Omental fat pad (tissue), 3 donors: ENCODE measurements at regions not wholly inside any gene's neighbourhood (a gene's known extent, or its start where the extent isn't known, plus 50 kb on each side); places are given as distances from the start of the nearest gene placed in this dataset.
"Not testable (repeated sequence)": the region's sequence is repeated elsewhere in the genome, so short reads cannot be mapped to it uniquely, and the experiment has no call there.

ENCODE experiments used
- ATAC-seq: fragments of 150-250 bp; one replicate; pipeline ENCODE4 v1.9.1; 2016; ENCODE audit warnings: mild to moderate bottlenecking, moderate library complexity; ENCODE audit not compliant: low FRiP score
- DNase-seq: peaks from one replicate; pipeline ENCODE4 v3.0.0-alpha.2; 2019; ENCODE audit warnings: low spot score
- TF ChIP-seq, protein P1 (sequence below), 3 donors: fragments of 450-650 bp; IDR thresholded peaks; one replicate each; pipeline ENCODE4 v1.5.1; 2016 to 2017; ENCODE audit warnings: antibody characterized with exemption in 3 of 3, mild to moderate bottlenecking in 3 of 3, moderate library complexity in 2 of 3

DNA sequence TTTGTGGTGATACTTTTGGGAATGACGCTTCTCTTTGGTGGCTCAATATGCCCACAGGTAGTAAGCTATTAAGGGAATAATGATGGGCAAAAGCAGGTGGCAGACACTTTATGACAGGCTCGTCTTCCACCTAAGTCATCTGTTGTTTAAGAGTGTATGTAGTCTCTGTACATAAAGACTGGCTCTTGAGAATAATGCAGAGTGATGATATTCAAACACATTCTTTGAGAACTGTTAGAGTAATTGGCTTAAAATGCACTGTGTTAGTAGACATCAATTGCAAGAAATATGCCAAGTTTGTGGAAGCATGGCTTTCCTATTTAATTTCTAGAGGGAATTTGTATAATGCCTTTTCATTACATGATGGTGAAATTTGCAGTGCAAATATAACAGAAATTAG, 694.8 kb upstream of the MIS18BP1 start:
- TF ChIP-seq, protein P1, sequence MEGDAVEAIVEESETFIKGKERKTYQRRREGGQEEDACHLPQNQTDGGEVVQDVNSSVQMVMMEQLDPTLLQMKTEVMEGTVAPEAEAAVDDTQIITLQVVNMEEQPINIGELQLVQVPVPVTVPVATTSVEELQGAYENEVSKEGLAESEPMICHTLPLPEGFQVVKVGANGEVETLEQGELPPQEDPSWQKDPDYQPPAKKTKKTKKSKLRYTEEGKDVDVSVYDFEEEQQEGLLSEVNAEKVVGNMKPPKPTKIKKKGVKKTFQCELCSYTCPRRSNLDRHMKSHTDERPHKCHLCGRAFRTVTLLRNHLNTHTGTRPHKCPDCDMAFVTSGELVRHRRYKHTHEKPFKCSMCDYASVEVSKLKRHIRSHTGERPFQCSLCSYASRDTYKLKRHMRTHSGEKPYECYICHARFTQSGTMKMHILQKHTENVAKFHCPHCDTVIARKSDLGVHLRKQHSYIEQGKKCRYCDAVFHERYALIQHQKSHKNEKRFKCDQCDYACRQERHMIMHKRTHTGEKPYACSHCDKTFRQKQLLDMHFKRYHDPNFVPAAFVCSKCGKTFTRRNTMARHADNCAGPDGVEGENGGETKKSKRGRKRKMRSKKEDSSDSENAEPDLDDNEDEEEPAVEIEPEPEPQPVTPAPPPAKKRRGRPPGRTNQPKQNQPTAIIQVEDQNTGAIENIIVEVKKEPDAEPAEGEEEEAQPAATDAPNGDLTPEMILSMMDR (IDR thresholded peaks at IDR 0.05) = no peak

DNA sequence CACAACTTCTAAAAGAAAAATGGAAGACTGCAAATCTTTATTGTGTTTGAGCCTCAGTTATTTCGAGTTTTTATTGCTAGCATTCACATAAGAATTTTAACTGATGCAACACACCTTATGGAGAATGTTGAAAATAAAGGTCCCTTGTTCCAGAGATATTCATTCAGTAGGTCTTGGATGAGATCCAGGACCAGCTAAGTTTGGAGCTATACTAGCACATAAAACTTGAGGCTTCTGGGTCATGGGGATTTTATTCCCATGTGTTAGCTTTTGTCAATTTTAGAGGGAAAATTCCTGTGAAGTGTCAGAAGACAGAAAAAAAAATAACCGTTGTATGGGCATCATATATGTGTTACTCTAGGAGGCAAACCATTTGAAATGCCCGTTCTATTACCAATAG, 693.2 kb upstream of the MIS18BP1 start:
- DNase-seq (no peak), ATAC-seq (no peak)
- TF ChIP-seq, protein P1 (IDR thresholded peaks at IDR 0.05) = no peak

More for the DNA sequence above, 694.8 kb upstream of the MIS18BP1 start:
- DNase-seq = no peak
- ATAC-seq = no peak

DNA sequence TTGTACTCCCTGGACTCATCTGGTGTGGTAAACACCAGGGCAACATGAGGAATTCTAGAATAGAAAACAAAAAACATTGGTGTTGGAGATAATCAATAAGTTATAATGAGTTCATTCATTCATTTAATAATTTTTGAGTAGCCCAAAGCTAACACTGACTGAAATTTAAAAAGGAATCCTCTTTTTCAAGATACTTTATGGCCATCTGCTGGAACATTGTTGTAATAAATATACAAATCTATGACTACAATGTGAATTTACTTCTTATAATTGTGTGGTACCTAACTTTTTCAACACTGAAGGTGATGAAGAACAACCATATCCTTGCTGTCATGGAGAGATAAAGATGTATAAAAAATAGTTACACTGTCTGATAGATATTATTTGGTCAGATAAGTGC, 687.3 kb upstream of the MIS18BP1 start:
- DNase-seq = no peak
- no peak for ATAC-seq
- TF ChIP-seq, protein P1 (IDR thresholded peaks at IDR 0.05) = no peak

DNA sequence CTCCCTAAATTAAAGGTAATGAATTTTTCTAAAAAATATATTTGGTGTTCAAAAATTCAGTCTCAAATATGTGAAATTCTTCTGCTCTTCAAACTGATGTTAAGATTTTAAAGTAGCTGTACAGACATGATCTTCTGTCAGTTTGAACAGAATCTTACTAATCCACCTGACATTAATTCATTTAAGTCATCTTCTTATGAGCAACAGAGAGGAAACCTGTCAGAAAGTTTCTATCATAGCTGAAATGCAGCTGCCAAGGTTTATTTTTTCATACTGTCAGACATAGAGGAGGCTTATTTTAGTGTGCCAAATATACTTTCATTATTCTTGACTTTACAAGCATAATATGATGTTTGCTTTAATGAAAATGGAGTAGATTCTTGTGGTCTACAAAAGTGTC, 686.6 kb upstream of the MIS18BP1 start:
- ATAC-seq (no peak), DNase-seq (no peak)
- TF ChIP-seq, protein P1 (IDR thresholded peaks at IDR 0.05) = no peak

DNA sequence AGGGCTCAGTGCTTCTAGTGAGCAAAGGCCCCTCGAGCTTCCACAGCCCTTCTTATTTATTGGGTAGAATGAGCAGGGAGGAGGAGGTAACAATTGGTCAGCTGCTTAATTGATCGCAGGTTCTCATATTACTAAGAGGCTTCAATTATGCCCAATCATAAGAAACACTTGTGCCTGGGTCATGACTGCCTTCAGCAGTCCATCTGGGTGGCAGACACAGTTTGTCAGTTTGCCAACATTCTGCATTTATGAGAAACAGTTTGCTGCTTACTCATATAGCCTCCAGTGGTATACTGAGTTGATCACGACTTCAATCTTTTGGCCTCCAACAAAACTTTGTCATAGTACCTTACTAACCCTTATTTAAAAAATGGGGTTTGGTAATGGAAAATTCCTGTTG, 667.0 kb upstream of the MIS18BP1 start:
- not testable (repeated sequence) for DNase-seq, ATAC-seq

DNA sequence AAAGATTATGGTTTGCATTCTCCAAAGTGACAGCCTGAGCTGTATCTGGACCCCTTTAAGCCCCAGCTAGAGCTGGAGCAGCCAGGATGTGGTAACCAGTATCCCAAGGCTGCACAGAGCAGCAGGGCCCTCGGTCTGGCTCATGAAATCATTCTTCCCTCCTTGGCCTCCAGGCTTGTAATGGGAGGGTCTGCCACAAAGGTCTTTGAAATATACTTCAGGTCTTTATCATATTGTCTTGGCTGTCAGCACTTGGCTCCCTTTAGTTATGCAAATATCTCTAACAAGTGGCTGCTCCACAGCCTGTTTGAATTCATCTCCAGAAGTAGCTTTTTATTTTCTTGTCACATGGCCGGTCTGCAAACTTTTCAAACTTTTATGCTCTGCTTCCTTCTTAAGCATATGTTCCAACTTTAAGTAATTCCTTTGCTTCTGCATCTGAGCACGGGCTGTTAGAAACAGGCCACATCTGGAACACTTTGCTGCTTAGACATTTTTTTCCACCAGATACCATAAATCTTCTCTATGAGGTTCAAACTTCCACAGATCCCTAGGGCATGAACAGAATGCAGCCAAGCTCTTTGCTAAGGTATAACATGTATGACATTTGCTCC, 663.4 kb upstream of the MIS18BP1 start:
- TF ChIP-seq, protein P1 (IDR thresholded peaks at IDR 0.05) = no peak
- no peak for DNase-seq
- no peak for ATAC-seq

DNA sequence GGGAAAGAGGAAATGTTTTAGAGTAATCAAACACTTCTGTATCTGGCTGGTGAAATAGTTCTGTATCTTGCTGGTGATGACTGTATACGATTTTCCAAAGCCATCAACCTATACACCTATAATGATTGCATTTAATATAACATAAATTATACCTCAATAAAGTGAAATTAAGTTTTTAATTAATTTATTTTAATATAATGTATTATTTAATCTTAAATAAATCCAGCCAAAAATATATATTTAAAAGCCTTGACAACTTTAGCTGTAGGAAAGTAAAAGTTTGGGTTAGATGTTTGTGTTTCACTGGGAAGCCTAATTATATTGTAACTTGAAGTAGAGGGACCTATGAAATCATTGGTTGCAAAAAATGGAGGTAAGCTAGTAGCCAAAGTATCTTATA, 654.8 kb upstream of the MIS18BP1 start:
- DNase-seq (no peak), ATAC-seq (no peak)
- TF ChIP-seq, protein P1 (IDR thresholded peaks at IDR 0.05) = no peak
